ENCODE measurements at regions not wholly inside any gene's neighbourhood (a gene's known extent, or its start where the extent isn't known, plus 50 kb on each side); places are given as distances from the start of the nearest gene placed in this dataset.

DNA sequence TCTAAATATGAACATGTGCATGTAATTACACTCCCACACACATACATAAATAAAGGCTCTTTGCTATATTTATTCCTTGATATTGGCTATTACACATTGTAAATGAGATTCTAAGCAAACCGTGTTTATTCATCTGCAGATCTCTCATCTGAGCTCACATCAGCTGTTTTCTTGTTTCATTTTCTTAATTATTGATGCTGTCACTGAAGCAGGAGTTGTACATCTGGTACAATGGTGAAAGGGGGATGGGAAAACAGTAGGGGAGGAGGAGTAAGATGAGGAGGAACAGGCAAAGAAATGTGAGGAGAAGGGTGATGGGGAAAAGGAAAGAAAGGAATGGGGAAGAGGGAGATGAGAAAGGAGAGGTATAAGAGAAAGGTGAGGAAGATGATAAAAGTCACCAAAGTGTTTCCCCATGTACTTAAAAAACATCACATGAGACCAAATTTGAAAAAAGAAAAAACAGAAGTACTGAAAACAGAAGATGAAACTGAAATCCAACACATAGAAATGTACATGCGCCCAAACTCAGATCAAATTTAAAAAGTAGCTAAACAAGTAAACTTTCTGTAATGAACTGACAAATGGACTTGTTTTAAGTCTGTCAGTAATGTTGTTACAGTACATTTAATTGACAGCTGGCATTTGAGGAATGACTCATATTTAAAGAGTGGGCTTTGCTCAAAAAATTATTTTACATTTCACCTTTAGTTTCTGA, 472.2 kb downstream of the ARL4A start:
- Histone ChIP-seq H3K27me3 (ENCODE audit: low read length) (no peaks in the 10 kb centered on the region), H3K27ac (ENCODE audit: low read depth, low read length) (no peak overlapping the region), H3K9me3 (ENCODE audit: insufficient read depth, low read length) (no peaks in the 10 kb centered on the region), H2AFZ (ENCODE audit: low read depth, low read length, severe bottlenecking) (no peak overlapping the region), H3K9ac (ENCODE audit: low read length) (no peak overlapping the region), H3K36me3 (ENCODE audit: low read length) (no peaks in the 10 kb centered on the region), H4K20me1 (ENCODE audit: low read depth, low read length) (no peaks in the 10 kb centered on the region), H3K79me2 (ENCODE audit: insufficient read depth, low read length) (no peaks in the 10 kb centered on the region), H3F3A (ENCODE audit: insufficient read depth) (no peaks in the 10 kb centered on the region), H3K4me3 (ENCODE audit: insufficient read depth, low read length, poor library complexity, severe bottlenecking) (no peak overlapping the region), H3K4me2 (ENCODE audit: low read depth, low read length, poor library complexity, severe bottlenecking) (no peak overlapping the region), H3K9me2 (replicated peaks; ENCODE audit: insufficient read depth, low read length) (no peaks in the 10 kb centered on the region)
- TF ChIP-seq, protein P1, sequence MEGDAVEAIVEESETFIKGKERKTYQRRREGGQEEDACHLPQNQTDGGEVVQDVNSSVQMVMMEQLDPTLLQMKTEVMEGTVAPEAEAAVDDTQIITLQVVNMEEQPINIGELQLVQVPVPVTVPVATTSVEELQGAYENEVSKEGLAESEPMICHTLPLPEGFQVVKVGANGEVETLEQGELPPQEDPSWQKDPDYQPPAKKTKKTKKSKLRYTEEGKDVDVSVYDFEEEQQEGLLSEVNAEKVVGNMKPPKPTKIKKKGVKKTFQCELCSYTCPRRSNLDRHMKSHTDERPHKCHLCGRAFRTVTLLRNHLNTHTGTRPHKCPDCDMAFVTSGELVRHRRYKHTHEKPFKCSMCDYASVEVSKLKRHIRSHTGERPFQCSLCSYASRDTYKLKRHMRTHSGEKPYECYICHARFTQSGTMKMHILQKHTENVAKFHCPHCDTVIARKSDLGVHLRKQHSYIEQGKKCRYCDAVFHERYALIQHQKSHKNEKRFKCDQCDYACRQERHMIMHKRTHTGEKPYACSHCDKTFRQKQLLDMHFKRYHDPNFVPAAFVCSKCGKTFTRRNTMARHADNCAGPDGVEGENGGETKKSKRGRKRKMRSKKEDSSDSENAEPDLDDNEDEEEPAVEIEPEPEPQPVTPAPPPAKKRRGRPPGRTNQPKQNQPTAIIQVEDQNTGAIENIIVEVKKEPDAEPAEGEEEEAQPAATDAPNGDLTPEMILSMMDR (IDR thresholded peaks at IDR 0.05; ENCODE audit: insufficient read depth, low read length, poor library complexity, severe bottlenecking), result no peak
- TF ChIP-seq EZH2phosphoT487 (conservative IDR thresholded peaks at IDR 0.05; ENCODE audit: low read length), result no peak

DNA sequence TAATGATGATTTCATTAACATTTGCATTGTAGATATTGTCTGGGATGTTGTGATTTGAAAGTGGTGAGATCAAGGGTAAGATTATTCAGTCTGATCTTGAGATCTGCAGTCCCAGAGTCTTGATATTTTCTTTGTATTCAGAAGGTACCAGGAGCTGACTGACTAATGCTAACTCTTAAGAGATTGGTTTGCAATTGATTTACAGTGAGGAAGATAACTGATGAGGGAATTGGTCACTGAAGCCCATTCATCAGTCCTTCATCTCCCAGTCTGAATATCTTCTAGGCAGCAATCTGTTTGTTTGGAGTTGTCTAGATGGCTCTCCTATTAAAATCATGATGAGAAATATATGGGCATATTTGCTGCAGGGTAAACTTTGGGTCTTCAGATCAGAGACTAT, 473.7 kb downstream of the ARL4A start:
- H3K9me2 ChIP-seq (replicated peaks; ENCODE audit: insufficient read depth, low read length), result no peaks in the 10 kb centered on the region
- no peak overlapping the region for H3K4me2 ChIP-seq (ENCODE audit: low read depth, low read length, poor library complexity, severe bottlenecking)
- H3K27ac ChIP-seq (ENCODE audit: low read depth, low read length), result no peak overlapping the region
- no peaks in the 10 kb centered on the region for H3K27me3 ChIP-seq (ENCODE audit: low read length)
- no peaks in the 10 kb centered on the region for H4K20me1 ChIP-seq (ENCODE audit: low read depth, low read length)
- no peaks in the 10 kb centered on the region for H3F3A ChIP-seq (ENCODE audit: insufficient read depth)
- H3K36me3 ChIP-seq (ENCODE audit: low read length), result no peaks in the 10 kb centered on the region
- H3K9me3 ChIP-seq (ENCODE audit: insufficient read depth, low read length), result no peaks in the 10 kb centered on the region
- H3K4me3 ChIP-seq (ENCODE audit: insufficient read depth, low read length, poor library complexity, severe bottlenecking), result no peak overlapping the region
- no peak overlapping the region for H2AFZ ChIP-seq (ENCODE audit: low read depth, low read length, severe bottlenecking)
- TF ChIP-seq, protein P1 (IDR thresholded peaks at IDR 0.05; ENCODE audit: insufficient read depth, low read length, poor library complexity, severe bottlenecking), result no peak
- TF ChIP-seq EZH2phosphoT487 (conservative IDR thresholded peaks at IDR 0.05; ENCODE audit: low read length), result no peak
- H3K9ac ChIP-seq (ENCODE audit: low read length), result no peak overlapping the region
- no peaks in the 10 kb centered on the region for H3K79me2 ChIP-seq (ENCODE audit: insufficient read depth, low read length)

GRCh38 chr7:13165854-13166253, 478.4 kb downstream of the ARL4A start:
- Histone ChIP-seq H3F3A (ENCODE audit: insufficient read depth) (no peaks in the 10 kb centered on the region), H3K36me3 (ENCODE audit: low read length) (no peaks in the 10 kb centered on the region), H2AFZ (ENCODE audit: low read depth, low read length, severe bottlenecking) (no peak overlapping the region), H3K4me3 (ENCODE audit: insufficient read depth, low read length, poor library complexity, severe bottlenecking) (no peak overlapping the region), H3K9me2 (replicated peaks; ENCODE audit: insufficient read depth, low read length) (no peaks in the 10 kb centered on the region), H3K27ac (ENCODE audit: low read depth, low read length) (no peak overlapping the region), H3K4me2 (ENCODE audit: low read depth, low read length, poor library complexity, severe bottlenecking) (no peak overlapping the region), H3K9ac (ENCODE audit: low read length) (no peak overlapping the region), H3K9me3 (ENCODE audit: insufficient read depth, low read length) (no peaks in the 10 kb centered on the region), H3K27me3 (ENCODE audit: low read length) (no peaks in the 10 kb centered on the region), H3K79me2 (ENCODE audit: insufficient read depth, low read length) (no peaks in the 10 kb centered on the region), H4K20me1 (ENCODE audit: low read depth, low read length) (no peaks in the 10 kb centered on the region)
- TF ChIP-seq, protein P1 (IDR thresholded peaks at IDR 0.05; ENCODE audit: insufficient read depth, low read length, poor library complexity, severe bottlenecking), result no peak
- no peak for TF ChIP-seq EZH2phosphoT487 (conservative IDR thresholded peaks at IDR 0.05; ENCODE audit: low read length)

All from SU-DHL-6 (cell line).